ENCODE measurements at regions not wholly inside any gene's neighbourhood (a gene's known extent, or its start where the extent isn't known, plus 50 kb on each side); places are given as distances from the start of the nearest gene placed in this dataset.

GRCh38 chr6:120122401-120122800 is 772.8 kb upstream of the MAN1A1 start:
- Histone ChIP-seq H3K4me3 (ENCODE audit: low read length) (no peak overlapping the region), H3K36me3 (ENCODE audit: insufficient read depth, low read depth, low read length) (no peaks in the 10 kb centered on the region), H3K9me3 (ENCODE audit: insufficient read depth, low read depth, low read length) (no peaks in the 10 kb centered on the region), H3K4me1 (ENCODE audit: insufficient read depth, low read length) (peaks cover 4% of the 10 kb centered on the region; the same call in 1 of the 2 replicates), H3K27ac (ENCODE audit: low read length) (no peak overlapping the region), H3K27me3 (ENCODE audit: insufficient read depth, low read length) (no peaks in the 10 kb centered on the region), H3K9ac (ENCODE audit: low read depth, low read length) (no peak overlapping the region)

GRCh38 chr6:120116343-120116742 is 766.8 kb upstream of the MAN1A1 start:
- Histone ChIP-seq H3K9me3 (ENCODE audit: insufficient read depth, low read depth, low read length) (no peaks in the 10 kb centered on the region), H3K27me3 (ENCODE audit: insufficient read depth, low read length) (no peaks in the 10 kb centered on the region), H3K4me3 (ENCODE audit: low read length) (no peak overlapping the region), H3K27ac (ENCODE audit: low read length) (no peak overlapping the region), H3K36me3 (ENCODE audit: insufficient read depth, low read depth, low read length) (no peaks in the 10 kb centered on the region), H3K4me1 (ENCODE audit: insufficient read depth, low read length) (peaks cover 4% of the 10 kb centered on the region; the same call in 1 of the 2 replicates), H3K9ac (ENCODE audit: low read depth, low read length) (no peak overlapping the region)

- Histone ChIP-seq H3K9me3 (ENCODE audit: insufficient read depth, low read depth, low read length) (no peaks in the 10 kb centered on the region), H3K27me3 (ENCODE audit: insufficient read depth, low read length) (no peaks in the 10 kb centered on the region), H3K36me3 (ENCODE audit: insufficient read depth, low read depth, low read length) (no peaks in the 10 kb centered on the region), H3K27ac (ENCODE audit: low read length) (no peak overlapping the region), H3K4me1 (ENCODE audit: insufficient read depth, low read length) (peaks cover 4% of the 10 kb centered on the region; the same call in 1 of the 2 replicates), H3K9ac (ENCODE audit: low read depth, low read length) (no peak overlapping the region), H3K4me3 (ENCODE audit: low read length) (no peak overlapping the region)
These were observed 763.4 kb upstream of the MAN1A1 start for GRCh38 chr6:120112980-120113379.

GRCh38 chr6:120111001-120111400 is 761.4 kb upstream of the MAN1A1 start:
- no peak overlapping the region for H3K4me3 ChIP-seq (ENCODE audit: low read length)
- H3K9me3 ChIP-seq (ENCODE audit: insufficient read depth, low read depth, low read length): no peaks in the 10 kb centered on the region
- H3K27ac ChIP-seq (ENCODE audit: low read length): no peak overlapping the region
- no peaks in the 10 kb centered on the region for H3K36me3 ChIP-seq (ENCODE audit: insufficient read depth, low read depth, low read length)
- no peaks in the 10 kb centered on the region for H3K4me1 ChIP-seq (ENCODE audit: insufficient read depth, low read length)
- no peak overlapping the region for H3K9ac ChIP-seq (ENCODE audit: low read depth, low read length)
- no peaks in the 10 kb centered on the region for H3K27me3 ChIP-seq (ENCODE audit: insufficient read depth, low read length)

- H3K36me3 ChIP-seq (ENCODE audit: insufficient read depth, low read depth, low read length): no peaks in the 10 kb centered on the region
- no peaks in the 10 kb centered on the region for H3K27me3 ChIP-seq (ENCODE audit: insufficient read depth, low read length)
- H3K27ac ChIP-seq (ENCODE audit: low read length): no peak overlapping the region
- H3K9ac ChIP-seq (ENCODE audit: low read depth, low read length): no peak overlapping the region
- H3K4me3 ChIP-seq (ENCODE audit: low read length): no peak overlapping the region
- no peaks in the 10 kb centered on the region for H3K9me3 ChIP-seq (ENCODE audit: insufficient read depth, low read depth, low read length)
- no peaks in the 10 kb centered on the region for H3K4me1 ChIP-seq (ENCODE audit: insufficient read depth, low read length)
These were observed 758.7 kb upstream of the MAN1A1 start for GRCh38 chr6:120108061-120108795.

GRCh38 chr6:120103618-120104017 is 754.1 kb upstream of the MAN1A1 start:
- Histone ChIP-seq H3K9me3 (ENCODE audit: insufficient read depth, low read depth, low read length) (no peaks in the 10 kb centered on the region), H3K9ac (ENCODE audit: low read depth, low read length) (no peak overlapping the region), H3K27me3 (ENCODE audit: insufficient read depth, low read length) (no peaks in the 10 kb centered on the region), H3K4me1 (ENCODE audit: insufficient read depth, low read length) (no peaks in the 10 kb centered on the region), H3K27ac (ENCODE audit: low read length) (no peak overlapping the region), H3K4me3 (ENCODE audit: low read length) (no peak overlapping the region), H3K36me3 (ENCODE audit: insufficient read depth, low read depth, low read length) (no peaks in the 10 kb centered on the region)

GRCh38 chr6:120096696-120097260 is 747.2 kb upstream of the MAN1A1 start:
- Histone ChIP-seq H3K4me3 (ENCODE audit: low read length) (no peak overlapping the region), H3K27ac (ENCODE audit: low read length) (no peak overlapping the region), H3K9me3 (ENCODE audit: insufficient read depth, low read depth, low read length) (no peaks in the 10 kb centered on the region), H3K4me1 (ENCODE audit: insufficient read depth, low read length) (no peaks in the 10 kb centered on the region), H3K36me3 (ENCODE audit: insufficient read depth, low read depth, low read length) (no peaks in the 10 kb centered on the region), H3K9ac (ENCODE audit: low read depth, low read length) (no peak overlapping the region), H3K27me3 (ENCODE audit: insufficient read depth, low read length) (no peaks in the 10 kb centered on the region)

- Histone ChIP-seq H3K4me1 (ENCODE audit: insufficient read depth, low read length) (no peaks in the 10 kb centered on the region), H3K27ac (ENCODE audit: low read length) (no peak overlapping the region), H3K27me3 (ENCODE audit: insufficient read depth, low read length) (no peaks in the 10 kb centered on the region), H3K4me3 (ENCODE audit: low read length) (no peak overlapping the region), H3K9me3 (ENCODE audit: insufficient read depth, low read depth, low read length) (no peaks in the 10 kb centered on the region), H3K9ac (ENCODE audit: low read depth, low read length) (no peak overlapping the region), H3K36me3 (ENCODE audit: insufficient read depth, low read depth, low read length) (no peaks in the 10 kb centered on the region)
These were observed 733.6 kb upstream of the MAN1A1 start for GRCh38 chr6:120083186-120083585.

- no peaks in the 10 kb centered on the region for H3K36me3 ChIP-seq (ENCODE audit: insufficient read depth, low read depth, low read length)
- H3K4me3 ChIP-seq (ENCODE audit: low read length): no peak overlapping the region
- H3K27me3 ChIP-seq (ENCODE audit: insufficient read depth, low read length): no peaks in the 10 kb centered on the region
- H3K9ac ChIP-seq (ENCODE audit: low read depth, low read length): no peak overlapping the region
- H3K9me3 ChIP-seq (ENCODE audit: insufficient read depth, low read depth, low read length): no peaks in the 10 kb centered on the region
- no peaks in the 10 kb centered on the region for H3K4me1 ChIP-seq (ENCODE audit: insufficient read depth, low read length)
- no peak overlapping the region for H3K27ac ChIP-seq (ENCODE audit: low read length)
These were observed 727.9 kb upstream of the MAN1A1 start for GRCh38 chr6:120077489-120077888.

GRCh38 chr6:120058410-120058809 is 708.8 kb upstream of the MAN1A1 start:
- no peaks in the 10 kb centered on the region for H3K9me3 ChIP-seq (ENCODE audit: insufficient read depth, low read depth, low read length)
- H3K4me1 ChIP-seq (ENCODE audit: insufficient read depth, low read length): no peaks in the 10 kb centered on the region
- H3K9ac ChIP-seq (ENCODE audit: low read depth, low read length): no peak overlapping the region
- H3K27me3 ChIP-seq (ENCODE audit: insufficient read depth, low read length): no peaks in the 10 kb centered on the region
- H3K36me3 ChIP-seq (ENCODE audit: insufficient read depth, low read depth, low read length): no peaks in the 10 kb centered on the region
- H3K27ac ChIP-seq (ENCODE audit: low read length): no peak overlapping the region
- H3K4me3 ChIP-seq (ENCODE audit: low read length): no peak overlapping the region

- H3K4me1 ChIP-seq (ENCODE audit: insufficient read depth, low read length): no peaks in the 10 kb centered on the region
- H3K27ac ChIP-seq (ENCODE audit: low read length): no peak overlapping the region
- H3K9me3 ChIP-seq (ENCODE audit: insufficient read depth, low read depth, low read length): no peaks in the 10 kb centered on the region
- no peaks in the 10 kb centered on the region for H3K36me3 ChIP-seq (ENCODE audit: insufficient read depth, low read depth, low read length)
- H3K4me3 ChIP-seq (ENCODE audit: low read length): no peak overlapping the region
- no peak overlapping the region for H3K9ac ChIP-seq (ENCODE audit: low read depth, low read length)
- H3K27me3 ChIP-seq (ENCODE audit: insufficient read depth, low read length): no peaks in the 10 kb centered on the region
These were observed 706.5 kb upstream of the MAN1A1 start for GRCh38 chr6:120056085-120056484.

- no peak overlapping the region for H3K4me3 ChIP-seq (ENCODE audit: low read length)
These were observed 705.5 kb upstream of the MAN1A1 start for GRCh38 chr6:120055071-120055470.

More at GRCh38 chr6:120055071-120055470, 705.5 kb upstream of the MAN1A1 start:
- Histone ChIP-seq H3K9ac (ENCODE audit: low read depth, low read length) (no peak overlapping the region), H3K4me1 (ENCODE audit: insufficient read depth, low read length) (no peaks in the 10 kb centered on the region), H3K27me3 (ENCODE audit: insufficient read depth, low read length) (no peaks in the 10 kb centered on the region), H3K36me3 (ENCODE audit: insufficient read depth, low read depth, low read length) (no peaks in the 10 kb centered on the region), H3K9me3 (ENCODE audit: insufficient read depth, low read depth, low read length) (no peaks in the 10 kb centered on the region), H3K27ac (ENCODE audit: low read length) (no peak overlapping the region)
